ENCODE measurements at regions not wholly inside any gene's neighbourhood (a gene's known extent, or its start where the extent isn't known, plus 50 kb on each side); places are given as distances from the start of the nearest gene placed in this dataset.

DNA sequence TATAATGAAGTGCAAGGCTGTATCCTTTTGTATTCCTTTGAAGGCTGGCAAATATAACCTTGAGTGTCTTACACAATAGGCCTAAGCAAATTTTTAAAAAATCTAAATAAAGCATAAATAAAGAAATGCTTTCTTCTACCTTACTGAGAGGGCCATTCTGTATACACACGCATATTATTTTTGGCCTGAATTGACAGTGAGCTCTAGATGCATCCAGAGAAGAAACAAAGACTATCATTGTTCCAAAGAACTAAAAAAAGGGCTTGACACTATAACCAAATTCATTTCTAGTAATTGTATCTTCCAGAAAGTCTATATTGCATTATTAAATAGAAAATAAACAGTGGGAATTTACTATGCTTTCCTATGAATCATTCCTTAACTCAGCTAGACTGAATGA is 100.2 kb downstream of the MAGEB17 start:
- H3K27ac ChIP-seq = no peak overlapping the region
- no peak overlapping the region for H3K4me3 ChIP-seq
- WGBS, 5 donors = 85 to 100% (median 92%) methylated on average over 1 of the region's 1 CpG

DNA sequence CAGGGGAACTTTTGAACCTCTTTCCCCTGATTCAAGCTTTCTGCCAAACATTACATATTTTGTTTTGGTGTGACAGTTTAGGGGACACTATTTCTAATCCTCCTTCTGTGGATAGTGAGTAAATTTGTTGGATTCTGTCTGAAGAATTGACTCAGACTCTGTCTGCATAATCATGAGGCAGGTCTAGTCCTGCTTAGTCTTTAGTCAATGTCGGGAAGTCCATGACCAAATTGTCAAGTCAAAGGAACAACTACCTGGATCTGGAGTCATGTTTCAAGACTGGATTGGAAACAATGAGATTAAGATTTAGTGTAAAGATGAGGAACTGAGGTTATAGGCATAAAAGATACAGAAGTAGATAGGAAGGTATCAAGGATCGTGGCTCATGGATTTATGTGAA is 100.9 kb downstream of the MAGEB17 start:
- TF ChIP-seq POLR2A (IDR thresholded peaks at IDR 0.05) (no peak), CTCF (IDR thresholded peaks at IDR 0.05 in 8 of 11, conservative IDR thresholded peaks at IDR 0.05 in 3 of 11) (no peak), POLR2AphosphoS5 (IDR thresholded peaks at IDR 0.05) (no peak)
- no peak for DNase-seq
- Histone ChIP-seq H3K9me3 (peaks cover 0 to 19% (median 0%) of the 10 kb centered on the region in 8 donors), H3K27ac (no peak overlapping the region), H3K4me1 (no peaks in the 10 kb centered on the region), H3K36me3 (no peaks in the 10 kb centered on the region), H3K27me3 (replicated peaks in 1 of 7) (no peaks in the 10 kb centered on the region), H3K4me3 (no peak overlapping the region)
- WGBS, 5 donors = 87 to 96% (median 91%) methylated on average over 2 of the region's 2 CpGs
- intact Hi-C loops (cut with DNase I; ENCODE audit: low total_unique reads) = no loop called here

More for the DNA sequence above, 100.2 kb downstream of the MAGEB17 start:
- Histone ChIP-seq H3K27me3 (replicated peaks in 1 of 7) (no peaks in the 10 kb centered on the region), H3K9me3 (peaks cover 0 to 19% (median 0%) of the 10 kb centered on the region in 8 donors), H3K36me3 (no peaks in the 10 kb centered on the region), H3K4me1 (no peaks in the 10 kb centered on the region)
- intact Hi-C loops (cut with DNase I; ENCODE audit: low total_unique reads) = no loop called here
- no peak for TF ChIP-seq POLR2AphosphoS5 (IDR thresholded peaks at IDR 0.05)
- TF ChIP-seq POLR2A (IDR thresholded peaks at IDR 0.05) = no peak
- TF ChIP-seq CTCF (IDR thresholded peaks at IDR 0.05 in 8 of 11, conservative IDR thresholded peaks at IDR 0.05 in 3 of 11) = no peak
- no peak for DNase-seq

DNA sequence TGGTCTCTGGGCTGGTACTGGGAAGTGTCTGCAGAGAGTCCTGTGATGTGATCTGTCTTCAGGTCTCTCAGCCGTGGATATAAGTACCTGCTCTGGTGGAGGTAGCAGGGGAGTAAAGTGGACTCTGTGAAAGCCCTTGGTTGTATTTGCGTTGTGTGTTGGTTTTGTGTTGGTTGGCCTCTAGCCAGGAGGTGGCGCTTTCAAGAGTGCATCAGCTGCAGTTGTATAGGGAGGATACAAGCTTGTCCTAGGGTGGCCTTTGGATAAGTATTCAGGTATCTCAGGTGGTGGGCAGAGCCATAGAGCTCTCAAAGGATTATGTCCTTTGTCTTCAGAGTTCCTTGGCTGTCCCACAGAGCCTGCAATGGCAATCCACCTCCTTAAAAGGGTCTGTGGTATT is 111.6 kb downstream of the MAGEB17 start:
- 64 to 73% (median 69%) methylated on average over 3 of the region's 3 CpGs for WGBS, 5 donors
- Histone ChIP-seq H3K27ac (no peak overlapping the region), H3K36me3 (no peaks in the 10 kb centered on the region), H3K9me3 (no peaks in the 10 kb centered on the region), H3K27me3 (replicated peaks in 1 of 7) (peaks cover 0 to 26% (median 0%) of the 10 kb centered on the region in 7 donors), H3K4me3 (no peak overlapping the region), H3K4me1 (no peaks in the 10 kb centered on the region)
- no peak for DNase-seq
- intact Hi-C loops (cut with DNase I; ENCODE audit: low total_unique reads) = no loop called here
- TF ChIP-seq POLR2A (IDR thresholded peaks at IDR 0.05) (no peak), POLR2AphosphoS5 (IDR thresholded peaks at IDR 0.05) (no peak), CTCF (IDR thresholded peaks at IDR 0.05 in 8 of 11, conservative IDR thresholded peaks at IDR 0.05 in 3 of 11) (no peak)

DNA sequence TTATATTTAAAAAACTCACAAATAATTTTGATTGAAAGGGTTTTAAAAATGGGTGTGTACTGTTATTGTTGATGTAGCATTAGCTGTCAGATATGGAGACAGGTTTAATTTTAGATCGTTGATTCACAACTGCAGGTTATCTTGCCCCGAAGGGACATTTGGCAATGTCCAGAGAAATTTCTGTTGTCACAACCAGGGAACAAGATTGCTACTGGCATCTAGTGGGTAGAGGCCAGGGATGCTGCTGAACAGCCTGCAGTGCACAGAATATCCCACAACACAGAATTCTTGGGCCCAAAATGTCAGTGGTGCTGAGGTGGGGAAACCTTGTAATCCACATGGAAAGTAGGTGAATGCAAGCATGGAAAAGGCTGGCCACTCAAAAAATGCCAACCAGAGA is 114.9 kb downstream of the MAGEB17 start:
- Histone ChIP-seq H3K4me1 (no peaks in the 10 kb centered on the region), H3K4me3 (no peak overlapping the region), H3K9me3 (no peaks in the 10 kb centered on the region), H3K27ac (no peak overlapping the region), H3K36me3 (no peaks in the 10 kb centered on the region), H3K27me3 (replicated peaks in 1 of 7) (peaks cover 0 to 26% (median 0%) of the 10 kb centered on the region in 7 donors)
- no peak for DNase-seq
- TF ChIP-seq POLR2A (IDR thresholded peaks at IDR 0.05) (no peak), CTCF (IDR thresholded peaks at IDR 0.05 in 8 of 11, conservative IDR thresholded peaks at IDR 0.05 in 3 of 11) (no peak), POLR2AphosphoS5 (IDR thresholded peaks at IDR 0.05) (no peak)
- WGBS, 5 donors = 77 to 93% (median 86%) methylated on average over 2 of the region's 2 CpGs
- intact Hi-C loops (cut with DNase I; ENCODE audit: low total_unique reads) = no loop called here
